GM18502 (cell line): ENCODE measurements at regions not wholly inside any gene's neighbourhood (a gene's known extent, or its start where the extent isn't known, plus 50 kb on each side); places are given as distances from the start of the nearest gene placed in this dataset.
"Not testable (repeated sequence)": the region's sequence is repeated elsewhere in the genome, so short reads cannot be mapped to it uniquely, and the experiment has no call there.

Source experiments
- ATAC-seq: cut with Tn5 transposase; IDR thresholded peaks from one replicate; pipeline ENCODE4 v1.9.1; 2021; ENCODE audit warnings: mild to moderate bottlenecking; ENCODE audit not compliant: unreplicated experiment, poor library complexity

DNA sequence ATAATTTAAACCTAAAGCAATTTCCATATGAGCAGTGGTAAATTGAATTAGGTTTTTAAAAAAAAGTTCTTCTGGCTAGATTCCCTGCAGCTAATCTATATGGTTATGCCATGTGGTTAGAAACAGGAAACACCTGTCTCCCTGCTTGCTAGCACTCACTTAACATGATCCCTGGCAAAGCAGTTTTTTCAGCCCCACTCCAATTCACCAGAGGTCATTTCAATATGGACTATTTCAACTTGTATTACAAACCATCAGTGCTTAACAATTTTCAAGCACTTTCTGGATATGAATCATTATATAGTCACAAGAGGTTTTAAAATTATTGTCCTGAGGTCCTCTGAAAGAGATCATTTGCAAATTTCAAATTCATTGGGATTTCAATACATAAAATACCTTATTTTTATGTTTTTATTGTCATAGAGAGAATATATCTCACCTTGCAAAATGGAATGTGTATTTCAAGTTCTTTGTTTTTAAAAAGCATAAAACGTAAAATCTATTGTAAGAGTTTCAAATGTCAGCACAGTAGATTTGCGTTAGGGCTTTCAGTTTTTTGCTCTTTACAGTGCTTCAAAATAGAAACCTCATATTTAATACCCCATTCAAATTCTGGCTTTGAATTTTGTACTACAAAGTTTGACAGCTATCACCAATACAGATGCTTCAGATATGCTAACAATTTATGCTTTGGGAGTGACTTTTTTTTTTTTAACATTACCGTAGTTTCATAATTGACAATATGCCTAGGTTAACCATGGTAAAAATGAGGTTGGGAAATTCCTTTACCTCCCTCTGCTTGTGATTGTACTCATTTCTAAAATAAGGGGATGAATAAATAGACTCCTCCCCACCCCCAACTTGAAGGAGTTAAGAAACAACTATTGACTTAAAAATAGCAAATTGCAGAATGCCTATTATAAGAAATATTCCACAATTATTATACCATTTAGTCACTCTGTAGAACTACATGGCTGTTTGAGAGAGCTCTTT lies 117.5 kb upstream of the HGF start:
- ATAC-seq: peak; percentile 53

DNA sequence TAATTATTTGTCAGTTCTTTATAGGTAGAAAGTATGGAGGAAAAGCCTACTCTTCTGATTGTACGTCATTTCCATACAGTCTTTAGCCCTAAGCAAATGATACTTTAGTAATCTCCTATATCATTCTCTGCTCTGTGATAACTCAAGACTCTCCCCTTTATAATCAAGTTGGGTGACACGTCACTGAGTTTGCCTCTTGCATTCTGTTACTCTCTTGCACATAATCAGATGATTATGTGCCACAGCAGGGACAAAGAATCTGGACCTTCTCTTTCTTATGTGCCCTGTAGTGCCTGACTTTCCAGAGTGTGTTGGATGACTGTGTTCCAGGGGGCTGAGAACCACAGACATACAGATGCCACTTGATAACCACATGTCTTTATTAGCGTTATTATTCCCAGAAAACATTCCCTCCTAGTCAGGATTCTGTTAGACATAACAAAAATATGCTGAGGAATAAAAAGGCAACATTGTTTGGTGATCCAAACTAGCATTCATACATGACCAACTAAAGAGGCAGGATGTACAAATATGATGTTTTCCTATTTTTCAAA lies 116.4 kb upstream of the HGF start:
- ATAC-seq: no peak

DNA sequence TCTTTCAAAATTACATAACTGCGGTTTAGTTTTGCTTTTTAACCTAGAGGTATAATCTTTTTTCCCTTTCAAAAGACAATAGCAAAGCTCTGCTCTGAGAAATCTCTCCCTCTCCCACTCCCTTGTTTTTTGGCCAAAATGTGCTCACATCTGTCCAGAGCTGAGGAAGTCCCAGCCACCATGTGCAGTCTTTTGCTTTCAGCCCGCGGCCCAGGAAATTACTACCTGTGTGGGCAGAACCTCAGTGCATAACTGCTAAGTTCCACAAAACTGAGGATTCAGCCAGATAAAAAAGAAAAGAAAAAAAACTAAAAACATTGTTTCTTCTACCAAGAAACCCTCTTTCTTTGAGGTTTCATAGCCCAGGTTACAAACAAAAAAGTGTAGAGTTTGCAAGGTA lies 115.0 kb upstream of the HGF start:
- ATAC-seq: no peak

DNA sequence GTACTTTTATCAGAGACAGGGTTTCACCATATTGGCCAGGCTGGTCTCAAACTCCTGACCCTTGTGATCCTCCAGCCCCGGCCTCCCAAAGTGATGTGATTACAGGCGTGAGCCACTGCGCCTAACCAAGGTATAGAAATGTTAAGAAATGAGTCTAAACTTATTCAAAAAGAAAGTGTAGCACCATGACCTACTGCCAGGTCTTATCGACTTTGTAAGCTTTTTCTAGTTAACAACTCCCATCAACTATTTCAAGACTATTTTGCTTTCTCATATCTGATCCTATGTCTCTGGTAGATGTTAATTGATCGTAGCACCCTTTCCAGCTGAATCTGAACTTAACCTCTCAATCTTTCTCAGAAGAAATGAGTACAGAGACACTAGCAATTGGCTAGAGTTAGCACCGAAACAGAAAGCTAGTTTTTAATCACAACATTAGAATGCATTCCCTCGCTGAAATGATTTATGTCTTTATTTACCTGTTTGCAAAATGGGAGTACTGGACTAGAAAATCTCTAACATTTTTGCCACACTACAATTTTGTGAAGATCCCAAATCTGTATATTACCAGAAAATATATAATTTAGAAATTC lies 114.0 kb upstream of the HGF start:
- peak; percentile 58 for ATAC-seq

DNA sequence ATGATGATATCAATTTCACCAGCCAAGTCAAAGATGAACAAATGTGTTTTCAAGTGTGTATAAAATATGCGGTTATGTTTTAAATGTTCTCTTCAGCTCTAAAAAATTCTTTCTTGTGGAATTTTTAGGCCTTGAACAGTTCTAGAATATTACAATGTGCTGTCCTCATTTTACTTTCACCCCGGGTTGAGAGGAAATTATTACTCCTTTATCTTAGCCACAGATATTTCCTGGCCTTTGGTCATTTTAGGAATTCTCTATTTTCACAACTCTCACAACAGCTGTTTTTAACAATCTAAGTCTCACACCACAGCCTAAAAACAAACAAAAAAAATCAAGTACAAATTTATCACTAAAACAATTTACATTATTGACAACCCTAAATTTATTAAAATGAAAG lies 112.2 kb upstream of the HGF start:
- no peak for ATAC-seq

DNA sequence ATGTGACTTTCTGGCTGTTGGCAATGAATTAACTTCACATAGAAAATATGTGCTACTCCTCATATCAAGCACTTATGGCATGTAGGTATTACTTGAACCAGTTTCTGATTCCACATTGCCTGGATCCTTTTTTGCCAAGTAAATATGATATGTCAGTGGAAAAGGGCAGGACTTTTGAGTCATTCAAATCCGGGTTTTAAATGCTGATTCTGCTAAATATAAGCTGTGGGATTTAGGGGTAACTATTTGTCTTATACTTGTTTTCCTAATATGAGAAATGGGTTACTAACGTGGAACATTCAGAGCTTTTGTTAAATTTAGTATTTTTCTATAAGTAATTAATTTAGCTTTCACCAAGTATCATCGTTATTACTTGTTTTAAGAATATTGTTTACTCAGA lies 108.0 kb upstream of the HGF start:
- no peak for ATAC-seq

DNA sequence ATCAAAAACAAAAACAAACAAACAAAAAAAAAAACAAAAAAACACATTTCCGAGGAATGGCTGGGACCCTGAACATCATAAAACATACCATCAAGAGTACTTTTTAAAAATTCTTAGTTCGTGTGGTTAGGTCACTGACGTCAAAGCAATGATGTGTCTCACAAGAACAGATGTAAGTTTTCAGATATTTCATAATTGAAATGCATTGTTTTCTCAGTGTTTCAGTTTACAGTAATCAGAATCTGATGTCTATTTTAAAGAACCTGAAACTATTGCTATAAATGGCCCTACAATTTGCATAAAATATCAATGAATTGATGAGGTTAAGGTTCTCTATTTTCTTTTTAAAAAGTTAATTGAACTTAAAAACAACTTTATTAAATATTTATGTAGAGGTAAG lies 103.7 kb upstream of the HGF start:
- peak; percentile 69 for ATAC-seq

DNA sequence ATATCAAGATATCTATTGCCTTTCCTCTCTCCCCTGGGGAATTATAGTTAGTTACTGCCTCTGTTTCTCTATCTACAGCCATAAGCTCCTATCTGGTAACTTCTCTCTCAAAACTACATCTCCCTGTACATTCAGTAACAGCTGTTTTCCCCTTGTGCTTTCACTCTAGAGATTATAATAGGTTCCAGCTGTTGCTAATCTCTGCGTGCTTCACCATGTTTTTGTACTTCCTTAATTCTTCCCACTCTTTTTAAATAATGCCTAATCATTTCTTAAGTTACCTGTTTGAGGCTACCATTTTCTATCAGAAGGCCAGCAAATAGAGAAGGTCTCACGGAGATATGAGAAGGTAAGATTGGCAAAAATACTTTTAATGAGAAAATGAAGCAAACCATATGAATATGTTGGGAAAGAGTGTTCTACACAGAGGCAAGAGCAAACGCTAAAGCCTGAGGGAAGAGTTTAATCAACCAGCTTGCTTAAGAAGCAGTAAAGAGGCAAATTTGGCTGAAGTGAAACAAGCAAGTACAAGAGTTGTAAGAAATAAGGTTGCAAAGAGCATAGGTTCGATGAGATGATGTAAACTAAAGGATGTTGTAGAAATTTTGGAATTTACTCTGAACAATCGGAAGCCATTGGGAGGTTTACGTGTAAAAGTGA lies 101.9 kb upstream of the HGF start:
- no peak for ATAC-seq

DNA sequence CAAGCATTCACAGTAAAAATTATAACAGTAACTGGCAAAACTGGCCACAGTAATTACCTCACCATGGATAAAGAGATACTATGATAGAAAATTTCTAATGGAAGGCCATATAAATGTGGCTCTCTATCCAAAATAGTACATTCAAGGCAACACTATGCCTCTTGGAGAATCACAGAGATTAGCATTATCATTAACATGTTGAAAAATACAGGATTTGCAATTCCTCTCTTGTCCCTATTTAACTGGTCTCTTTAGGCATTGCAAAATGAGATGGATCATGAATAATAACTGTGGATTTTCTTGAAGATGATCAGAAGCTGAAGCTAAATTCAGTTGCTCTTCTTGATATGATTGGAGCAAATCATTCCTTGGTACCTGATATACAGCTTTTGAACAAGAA lies 100.8 kb upstream of the HGF start:
- ATAC-seq: no peak

DNA sequence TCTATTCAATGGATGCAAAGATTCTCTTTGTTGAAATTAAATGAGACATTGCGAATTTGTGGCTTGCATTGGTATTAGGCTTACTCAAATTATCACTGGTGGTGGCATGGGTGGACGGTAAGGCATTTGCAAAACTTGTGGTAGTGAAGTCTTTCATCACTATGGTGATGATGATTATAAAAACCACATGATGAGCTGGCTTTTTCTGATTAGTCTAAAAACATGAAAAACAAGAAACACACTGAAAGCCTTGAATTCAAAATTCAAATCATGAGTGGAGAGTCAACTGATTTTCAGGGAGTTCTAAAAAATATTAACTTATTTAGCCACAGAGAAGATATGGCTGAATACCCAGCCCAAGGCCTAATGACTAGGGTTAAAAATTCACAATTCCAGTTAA lies 99.8 kb upstream of the HGF start:
- ATAC-seq: no peak

DNA sequence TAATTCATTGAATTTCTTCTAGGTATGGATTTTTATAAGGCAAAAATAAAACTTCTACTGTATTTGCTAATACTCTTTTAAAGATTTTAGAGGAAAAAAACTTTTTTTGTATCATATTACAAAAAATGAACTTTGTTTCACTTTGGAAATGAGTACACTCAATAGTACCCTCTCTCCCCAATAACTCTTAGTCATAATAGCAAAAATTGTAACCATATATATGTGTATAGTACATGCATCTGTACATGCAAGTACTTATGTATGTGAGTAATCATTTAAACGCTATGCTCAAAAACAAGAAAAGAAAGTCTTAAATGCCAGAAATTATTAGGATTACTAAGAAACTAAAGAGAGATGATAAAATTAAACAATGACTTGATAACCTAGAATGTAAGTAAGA lies 95.9 kb upstream of the HGF start:
- no peak for ATAC-seq

DNA sequence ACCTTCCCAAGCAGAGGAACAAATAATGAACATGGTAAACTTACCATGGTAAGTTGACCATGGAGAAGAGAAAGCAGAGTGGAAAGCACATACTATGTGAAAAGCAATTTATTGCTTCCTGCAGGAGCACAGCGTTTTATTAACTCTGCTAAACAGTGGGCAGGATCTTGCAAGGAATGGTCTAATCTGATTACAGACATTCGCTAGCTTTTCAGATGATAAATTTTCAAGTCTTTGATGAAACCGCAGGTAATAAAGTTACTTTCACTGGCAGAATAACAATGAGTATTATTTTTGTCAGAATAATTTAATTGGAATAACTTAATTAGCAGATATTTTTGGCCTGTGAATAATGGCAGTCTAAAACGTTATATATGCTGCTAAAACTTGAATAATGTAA lies 89.6 kb upstream of the HGF start:
- no peak for ATAC-seq

DNA sequence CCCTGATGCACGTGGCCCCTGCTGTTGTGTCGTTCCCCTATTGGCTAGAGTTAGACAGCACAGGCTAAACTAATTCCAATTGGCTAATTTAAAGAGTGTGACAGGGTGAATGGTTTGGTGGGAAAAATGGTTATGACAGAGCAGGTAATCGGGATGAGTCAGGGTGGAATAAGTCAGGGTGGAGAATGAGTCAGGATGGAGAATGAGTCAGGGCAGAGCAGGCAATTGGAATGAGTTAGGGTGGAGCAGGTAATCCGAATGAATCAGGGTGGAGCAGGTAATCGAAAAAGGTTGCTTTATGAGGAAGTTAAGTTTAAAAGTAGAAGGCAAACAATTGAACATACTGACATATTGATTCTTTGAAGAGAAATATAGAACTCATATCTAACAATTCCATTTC lies 89.0 kb upstream of the HGF start:
- ATAC-seq: not testable (repeated sequence)

DNA sequence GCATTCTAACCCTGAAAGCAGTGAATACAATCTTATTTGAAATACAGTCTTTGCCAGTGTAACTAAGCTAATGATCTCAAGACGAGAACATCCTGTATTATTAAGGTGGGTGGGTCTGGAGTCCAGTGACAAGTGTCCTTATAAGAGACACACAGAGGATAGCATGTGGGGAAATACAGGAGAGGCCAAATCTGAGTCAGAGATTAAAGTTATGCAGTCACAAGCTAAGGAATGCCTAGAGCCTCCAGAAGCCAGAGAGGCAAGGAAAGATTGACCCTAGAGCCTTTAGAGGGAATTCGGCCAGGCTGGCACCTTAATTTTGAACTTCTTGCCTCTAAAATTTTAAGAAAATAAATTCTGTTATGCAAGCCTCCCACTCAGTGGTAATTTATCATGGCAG lies 87.5 kb upstream of the HGF start:
- ATAC-seq: no peak

DNA sequence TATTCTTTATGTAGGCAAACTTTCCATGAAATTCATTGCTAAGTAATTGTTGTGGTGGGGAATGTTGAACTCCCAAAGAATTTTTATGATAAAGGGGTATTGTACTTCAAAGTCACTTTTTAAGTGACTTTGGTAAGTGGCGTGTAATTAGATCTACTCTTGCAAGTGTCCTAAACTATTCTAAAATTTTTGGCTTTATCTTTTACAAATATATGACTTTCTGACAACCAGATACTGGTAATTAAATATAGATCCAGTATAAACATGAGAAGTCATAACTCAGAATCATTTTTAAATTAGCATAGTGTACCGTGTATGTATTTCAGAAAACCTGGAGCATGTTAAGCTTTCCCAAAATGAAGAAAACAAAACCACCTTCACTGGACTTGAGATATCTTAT lies 84.7 kb upstream of the HGF start:
- no peak for ATAC-seq

DNA sequence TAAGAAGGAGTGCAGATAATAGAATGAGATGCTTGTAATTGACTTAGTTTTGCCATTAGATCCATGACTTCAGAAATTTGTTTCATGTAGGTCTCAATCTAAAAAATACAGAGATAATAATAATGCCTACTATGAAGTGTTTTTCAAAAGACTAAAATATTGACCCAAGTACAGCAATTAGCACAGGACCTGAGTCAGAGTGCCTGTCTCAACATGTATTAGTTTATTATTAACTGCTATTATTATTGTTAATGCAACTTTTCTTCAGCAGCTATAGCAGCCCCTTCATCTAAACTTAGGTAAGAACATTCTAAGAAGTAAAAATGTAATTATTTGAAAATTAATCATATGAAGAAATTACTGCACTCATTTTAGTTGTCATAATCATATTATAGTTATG lies 82.9 kb upstream of the HGF start:
- ATAC-seq: no peak

DNA sequence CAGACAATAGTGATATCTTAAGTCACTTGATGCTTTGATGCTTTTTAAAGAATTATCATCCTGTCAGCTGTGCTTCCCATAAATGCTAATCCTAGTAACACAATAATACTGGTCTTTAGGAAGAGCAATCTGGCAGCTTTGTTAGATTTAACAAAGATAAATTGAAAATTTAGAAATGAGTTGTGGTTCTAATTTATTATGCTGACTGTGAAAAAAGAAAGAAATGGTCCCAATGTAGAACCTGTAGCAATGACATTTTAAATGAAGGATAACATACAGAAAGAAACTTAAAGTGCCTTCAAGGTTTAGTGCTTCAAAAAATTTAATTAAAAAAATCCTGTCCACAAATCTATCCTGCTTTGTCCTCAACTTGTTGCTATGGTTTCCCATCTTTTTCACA lies 81.6 kb upstream of the HGF start:
- ATAC-seq: no peak

DNA sequence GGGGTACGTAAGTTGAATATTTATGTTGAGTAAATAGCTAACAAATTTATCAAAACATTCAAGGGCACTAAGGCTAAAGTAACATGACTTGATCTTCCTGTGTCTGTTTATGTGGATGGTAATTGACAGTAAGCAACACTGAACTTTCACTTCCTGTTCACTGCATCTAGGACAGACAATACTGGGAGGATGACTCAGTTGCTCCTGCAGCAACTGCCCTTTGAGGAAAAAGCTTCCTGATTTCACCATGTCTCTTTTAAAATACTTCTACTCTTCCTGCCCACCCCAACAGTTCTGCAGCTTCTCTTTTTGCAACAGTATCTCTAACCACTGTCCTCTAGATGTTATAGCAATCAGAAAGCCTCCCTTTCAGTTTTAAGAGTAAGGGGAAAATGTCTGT lies 76.6 kb upstream of the HGF start:
- peak; percentile 66 for ATAC-seq

DNA sequence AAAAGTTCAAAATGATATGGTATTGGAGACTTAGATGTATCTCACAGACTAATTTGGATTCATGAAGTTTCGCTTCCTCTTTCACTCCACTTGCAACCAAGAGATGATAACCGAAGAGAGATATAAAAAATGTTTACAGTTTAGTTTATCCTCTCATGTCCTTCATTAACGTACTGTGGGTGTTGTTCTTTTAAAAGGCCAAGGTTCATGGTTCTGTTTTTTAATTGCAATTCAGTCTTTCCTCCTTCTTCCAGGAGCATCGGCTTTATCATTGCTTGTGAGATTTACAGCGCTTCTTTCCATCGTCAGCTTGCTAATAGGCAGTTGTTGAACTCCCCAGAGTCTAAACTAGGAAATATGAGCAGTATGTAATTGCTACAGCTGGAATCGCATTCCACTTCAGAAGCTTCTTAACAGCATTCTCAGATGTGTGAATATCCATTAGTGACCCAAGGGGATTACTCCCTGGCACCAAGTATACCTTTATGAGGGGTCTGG lies 75.9 kb upstream of the HGF start:
- peak; percentile 88 for ATAC-seq

DNA sequence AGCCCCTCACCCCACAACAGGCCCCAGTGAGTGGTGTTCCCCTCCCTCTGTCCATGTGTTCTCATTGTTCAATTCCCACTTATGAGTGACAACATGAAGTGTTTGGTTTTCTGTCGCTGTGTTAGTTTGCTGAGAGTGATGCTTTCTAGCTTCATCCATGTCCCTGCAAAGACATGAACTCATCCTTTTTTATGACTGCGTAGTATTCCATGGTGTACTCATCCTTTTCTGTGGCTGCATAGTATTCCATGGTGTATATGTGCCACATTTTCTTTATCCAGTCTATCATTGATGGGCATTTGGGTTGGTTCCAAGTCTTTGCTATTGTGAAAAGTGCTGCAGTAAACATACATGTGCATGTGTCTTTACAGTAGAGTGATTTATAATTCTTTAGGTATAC lies 73.8 kb upstream of the HGF start:
- not testable (repeated sequence) for ATAC-seq

DNA sequence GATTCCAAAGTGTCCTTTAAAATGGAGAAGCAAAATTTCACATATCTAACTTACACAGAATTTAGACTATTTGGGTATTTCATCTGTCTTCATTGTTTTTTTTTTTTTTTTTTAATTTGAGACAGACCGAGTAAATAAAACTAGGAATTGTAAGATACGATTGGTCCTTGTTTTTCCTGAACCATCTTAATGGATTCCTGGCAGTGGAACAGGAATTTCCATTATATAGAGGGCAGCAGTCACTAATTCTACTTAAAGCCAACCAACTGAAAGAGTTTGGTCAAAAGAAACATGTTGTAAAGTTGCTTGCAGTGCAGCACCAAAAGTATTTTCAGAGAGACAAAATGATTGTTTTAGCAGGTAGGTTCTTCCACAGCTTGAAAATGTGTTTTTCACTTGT lies 72.5 kb upstream of the HGF start:
- ATAC-seq: no peak
